ENCODE measurements at regions not wholly inside any gene's neighbourhood (a gene's known extent, or its start where the extent isn't known, plus 50 kb on each side); places are given as distances from the start of the nearest gene placed in this dataset.

- TF ChIP-seq, protein P1, sequence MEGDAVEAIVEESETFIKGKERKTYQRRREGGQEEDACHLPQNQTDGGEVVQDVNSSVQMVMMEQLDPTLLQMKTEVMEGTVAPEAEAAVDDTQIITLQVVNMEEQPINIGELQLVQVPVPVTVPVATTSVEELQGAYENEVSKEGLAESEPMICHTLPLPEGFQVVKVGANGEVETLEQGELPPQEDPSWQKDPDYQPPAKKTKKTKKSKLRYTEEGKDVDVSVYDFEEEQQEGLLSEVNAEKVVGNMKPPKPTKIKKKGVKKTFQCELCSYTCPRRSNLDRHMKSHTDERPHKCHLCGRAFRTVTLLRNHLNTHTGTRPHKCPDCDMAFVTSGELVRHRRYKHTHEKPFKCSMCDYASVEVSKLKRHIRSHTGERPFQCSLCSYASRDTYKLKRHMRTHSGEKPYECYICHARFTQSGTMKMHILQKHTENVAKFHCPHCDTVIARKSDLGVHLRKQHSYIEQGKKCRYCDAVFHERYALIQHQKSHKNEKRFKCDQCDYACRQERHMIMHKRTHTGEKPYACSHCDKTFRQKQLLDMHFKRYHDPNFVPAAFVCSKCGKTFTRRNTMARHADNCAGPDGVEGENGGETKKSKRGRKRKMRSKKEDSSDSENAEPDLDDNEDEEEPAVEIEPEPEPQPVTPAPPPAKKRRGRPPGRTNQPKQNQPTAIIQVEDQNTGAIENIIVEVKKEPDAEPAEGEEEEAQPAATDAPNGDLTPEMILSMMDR (IDR thresholded peaks at IDR 0.05), result no peak
- no peak for TF ChIP-seq POLR2A (IDR thresholded peaks at IDR 0.05)
Observed at GRCh38 chr5:171673328-171673727, 112.3 kb upstream of the SMIM23 start.

Measured in body of pancreas (tissue), 4 donors.